HepG2 (cell line): ENCODE measurements at regions not wholly inside any gene's neighbourhood (a gene's known extent, or its start where the extent isn't known, plus 50 kb on each side); places are given as distances from the start of the nearest gene placed in this dataset.

Experiments used
- ATAC-seq: fragments of 200-7000 bp; cut with Tn5 transposase; 3 replicates; pipeline ENCODE4 v1.9.1; 2020; ENCODE audit warnings: mild to moderate bottlenecking, moderate library complexity
- BruUV-seq: library from RNA; stranded (reverse); fragments of 400-500 nt; replicated peaks from 2 replicates; lab custom pipeline; 2021; lab: Mats Ljungman, UMichigan
- CTCF ChIA-PET: fragments of 300-600 bp; formaldehyde crosslinking; extraction: SDS; loops from one replicate; lab custom pipeline; 2021; ENCODE audit warnings: low total read pairs, inconsistent platforms, low intra/inter-chr PET ratio; lab: Yijun Ruan, JAX
- POLR2A ChIA-PET: fragments of 350-600 bp; sonication (Branson Sonifier 250); formaldehyde crosslinking; loops from one replicate; lab custom pipeline; 2020; ENCODE audit warnings: antibody characterized with exemption, inconsistent platforms; lab: Yijun Ruan, JAX
- DNase-seq: peaks from one replicate; pipeline ENCODE4 v3.0.0-alpha.2; 2015; ENCODE audit warnings: low spot score
- FAIRE-seq: peaks from 3 replicates; lab custom pipeline; 2011; peaks lifted over from hg19 to GRCh38; lab: Jason Lieb, UNC
- H2AFZ ChIP-seq: one replicate; pipeline ENCODE4 v1.6.1; 2011; ENCODE audit warnings: low read length, inconsistent platforms
- H3K27ac ChIP-seq: fragments of 300-600 bp; 3 replicates; pipeline ENCODE4 v1.8.0; 2011; ENCODE audit warnings: mixed run types, mild to moderate bottlenecking, mixed read lengths, low read length, inconsistent platforms; ENCODE audit not compliant: insufficient read depth; ENCODE audit errors: extremely low read length
- H3K27me3 ChIP-seq, 2 experiments: fragments of 200-600 bp in 1 of 2; 2 replicates in 1 of 2; 3 replicates in 1 of 2; pipeline versions ENCODE4 v1.6.0 to v1.8.0; 2011; ENCODE audit warnings: low read length in 2 of 2, mild to moderate bottlenecking in 2 of 2, moderate library complexity in 2 of 2, inconsistent platforms in 1 of 2; ENCODE audit not compliant: insufficient read depth in 2 of 2, control insufficient read depth in 1 of 2
- H3K36me3 ChIP-seq, 2 experiments: fragments of 200-600 bp in 1 of 2; replicated peaks in 1 of 2; 2 replicates in 1 of 2; 3 replicates in 1 of 2; pipeline versions ENCODE4 v1.5.1 to v1.8.0; 2011; ENCODE audit warnings: low read length in 2 of 2, inconsistent platforms in 1 of 2; ENCODE audit not compliant: insufficient read depth in 2 of 2, control insufficient read depth in 1 of 2
- H3K4me1 ChIP-seq: 2 replicates; pipeline ENCODE4 v1.5.1; 2012; ENCODE audit warnings: low read length, inconsistent platforms; ENCODE audit not compliant: insufficient read depth
- H3K4me2 ChIP-seq: 2 replicates; pipeline ENCODE4 v1.6.0; 2011; ENCODE audit warnings: low read depth, low read length, inconsistent platforms
- H3K4me3 ChIP-seq, 3 experiments: fragments of 200-600 bp in 1 of 3; sonication (generic), shearing (Covaris generic) in 1 of 3; replicated peaks in 1 of 3; 2 replicates each; pipeline ENCODE4 v1.5.1; 2011 to 2016; ENCODE audit warnings: low read length in 3 of 3, inconsistent platforms in 2 of 3, low read depth in 2 of 3, mild to moderate bottlenecking in 2 of 3, control low read depth in 1 of 3, mixed read lengths in 1 of 3; ENCODE audit not compliant: insufficient read depth in 1 of 3
- H3K79me2 ChIP-seq: one replicate; pipeline ENCODE4 v1.6.1; 2011; ENCODE audit warnings: low read length, inconsistent platforms; ENCODE audit not compliant: insufficient read depth
- H3K9ac ChIP-seq: 2 replicates; pipeline ENCODE4 v1.6.0; 2011; ENCODE audit warnings: mild to moderate bottlenecking, low read depth, low read length, inconsistent platforms; ENCODE audit not compliant: insufficient read depth
- H3K9me3 ChIP-seq: 2 replicates; pipeline ENCODE4 v1.5.1; 2012; ENCODE audit warnings: mild to moderate bottlenecking, low read length
- H4K20me1 ChIP-seq: 2 replicates; pipeline ENCODE4 v1.6.0; 2011; ENCODE audit warnings: inconsistent platforms, mild to moderate bottlenecking, low read length, moderate library complexity; ENCODE audit not compliant: insufficient read depth
- NPAS2 ChIP-seq: sonication (generic); formaldehyde crosslinking; IDR thresholded peaks from 2 replicates; pipeline ENCODE4 v1.8.0; 2022; ENCODE audit warnings: mild to moderate bottlenecking, missing genetic modification reagents, borderline replicate concordance
- ZBTB8A ChIP-seq: sonication (generic); formaldehyde crosslinking; IDR thresholded peaks from 2 replicates; pipeline ENCODE4 v1.4.0; 2020; ENCODE audit warnings: mild to moderate bottlenecking, low read depth, missing genetic modification reagents, borderline replicate concordance
- ZKSCAN5 ChIP-seq: sonication (generic); formaldehyde crosslinking; IDR thresholded peaks from 2 replicates; pipeline ENCODE4 v1.5.1; 2020; ENCODE audit warnings: mild to moderate bottlenecking, missing genetic modification reagents
- ZNF256 ChIP-seq: sonication (generic); formaldehyde crosslinking; conservative IDR thresholded peaks from 2 replicates; pipeline ENCODE4 v1.4.0; 2020; ENCODE audit warnings: missing genetic modification reagents
- ZNF441 ChIP-seq: sonication (generic); formaldehyde crosslinking; IDR thresholded peaks from 2 replicates; pipeline ENCODE4 v1.7.0; 2021; ENCODE audit warnings: missing genetic modification reagents, borderline replicate concordance
- ZNF563 ChIP-seq: sonication (generic); formaldehyde crosslinking; IDR thresholded peaks from 2 replicates; pipeline ENCODE4 v1.8.0; 2022; ENCODE audit warnings: mild to moderate bottlenecking, moderate library complexity, missing genetic modification reagents
- ZNF782 ChIP-seq: sonication (generic); formaldehyde crosslinking; IDR thresholded peaks from 2 replicates; pipeline ENCODE4 v1.4.0; 2020; ENCODE audit warnings: missing genetic modification reagents, mild to moderate bottlenecking, borderline replicate concordance
- WGBS: methylation state at CpG from one replicate; pipeline ENCODE4 v1.1.6; 2017; ENCODE audit warnings: low lambda C conversion rate; 5-methylcytosine and 5-hydroxymethylcytosine counted together
- in situ Hi-C: cut with HindIII; loops from 2 replicates; pipeline ENCODE4 v1.10.0; 2017; ENCODE audit warnings: low pct_unique_long_range_greater_than_20kb; ENCODE audit not compliant: extremely low pct_ligation_motif_present
- intact Hi-C: fragments of 100-400 bp; cut with micrococcal nuclease; formaldehyde crosslinking; loops from one replicate; pipeline ENCODE4 v1.10.0; 2022; ENCODE audit not compliant: unreplicated experiment
- TF ChIP-seq, protein P1 (sequence below): IDR thresholded peaks from 2 replicates; pipeline ENCODE4 v1.4.0; 2020; ENCODE audit warnings: mild to moderate bottlenecking, missing genetic modification reagents

DNA sequence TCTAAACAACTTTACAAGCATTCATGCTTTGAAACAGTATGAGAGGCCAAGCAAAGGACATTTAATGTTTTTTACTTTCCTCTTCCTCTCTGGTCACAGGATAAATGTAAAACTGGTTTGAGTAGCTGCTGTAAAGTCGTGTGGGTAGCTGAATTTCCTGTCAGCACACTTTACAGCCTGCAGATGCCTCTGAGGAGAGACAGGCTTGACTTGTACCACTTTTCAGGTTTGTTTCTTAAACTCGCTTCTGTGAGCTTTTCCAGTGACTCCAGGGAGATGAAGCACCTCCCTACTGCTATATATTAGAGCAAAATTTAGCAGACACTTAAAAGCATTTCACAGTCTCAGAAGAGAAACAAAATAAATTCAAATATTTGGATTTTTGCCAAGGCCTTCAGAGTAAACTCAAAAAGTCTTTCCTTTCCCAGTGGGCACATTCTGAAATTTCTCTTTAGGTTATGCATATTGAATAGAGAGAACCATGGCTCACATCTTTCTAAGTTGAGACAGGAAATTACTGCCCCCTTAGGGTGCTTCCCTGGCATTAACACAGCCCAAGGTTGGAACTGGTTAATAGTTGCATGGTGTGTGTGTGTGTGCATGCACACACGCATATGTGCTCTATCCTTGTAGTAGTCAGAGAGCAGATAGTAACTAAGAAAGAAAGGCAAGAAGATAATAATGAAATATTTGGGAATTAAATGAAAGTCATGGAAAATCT, 557.3 kb upstream of the MIS18BP1 start:
- DNase-seq (no peak), FAIRE-seq (no peak), ATAC-seq (no peak)
- H4K20me1 ChIP-seq: no peaks in the 10 kb centered on the region
- H3K36me3 ChIP-seq: no peaks in the 10 kb centered on the region
- WGBS: 0% methylated on average over 3 of the region's 3 CpGs
- no peak overlapping the region for H3K4me2 ChIP-seq
- TF ChIP-seq ZNF563 (CRISPR knock-in tag): no peak
- no peak for TF ChIP-seq NPAS2
- TF ChIP-seq ZNF256: no peak
- TF ChIP-seq ZBTB8A (CRISPR knock-in tag): no peak
- TF ChIP-seq ZNF782 (CRISPR knock-in tag): no peak
- TF ChIP-seq ZNF441 (CRISPR knock-in tag): no peak
- TF ChIP-seq, protein P1, sequence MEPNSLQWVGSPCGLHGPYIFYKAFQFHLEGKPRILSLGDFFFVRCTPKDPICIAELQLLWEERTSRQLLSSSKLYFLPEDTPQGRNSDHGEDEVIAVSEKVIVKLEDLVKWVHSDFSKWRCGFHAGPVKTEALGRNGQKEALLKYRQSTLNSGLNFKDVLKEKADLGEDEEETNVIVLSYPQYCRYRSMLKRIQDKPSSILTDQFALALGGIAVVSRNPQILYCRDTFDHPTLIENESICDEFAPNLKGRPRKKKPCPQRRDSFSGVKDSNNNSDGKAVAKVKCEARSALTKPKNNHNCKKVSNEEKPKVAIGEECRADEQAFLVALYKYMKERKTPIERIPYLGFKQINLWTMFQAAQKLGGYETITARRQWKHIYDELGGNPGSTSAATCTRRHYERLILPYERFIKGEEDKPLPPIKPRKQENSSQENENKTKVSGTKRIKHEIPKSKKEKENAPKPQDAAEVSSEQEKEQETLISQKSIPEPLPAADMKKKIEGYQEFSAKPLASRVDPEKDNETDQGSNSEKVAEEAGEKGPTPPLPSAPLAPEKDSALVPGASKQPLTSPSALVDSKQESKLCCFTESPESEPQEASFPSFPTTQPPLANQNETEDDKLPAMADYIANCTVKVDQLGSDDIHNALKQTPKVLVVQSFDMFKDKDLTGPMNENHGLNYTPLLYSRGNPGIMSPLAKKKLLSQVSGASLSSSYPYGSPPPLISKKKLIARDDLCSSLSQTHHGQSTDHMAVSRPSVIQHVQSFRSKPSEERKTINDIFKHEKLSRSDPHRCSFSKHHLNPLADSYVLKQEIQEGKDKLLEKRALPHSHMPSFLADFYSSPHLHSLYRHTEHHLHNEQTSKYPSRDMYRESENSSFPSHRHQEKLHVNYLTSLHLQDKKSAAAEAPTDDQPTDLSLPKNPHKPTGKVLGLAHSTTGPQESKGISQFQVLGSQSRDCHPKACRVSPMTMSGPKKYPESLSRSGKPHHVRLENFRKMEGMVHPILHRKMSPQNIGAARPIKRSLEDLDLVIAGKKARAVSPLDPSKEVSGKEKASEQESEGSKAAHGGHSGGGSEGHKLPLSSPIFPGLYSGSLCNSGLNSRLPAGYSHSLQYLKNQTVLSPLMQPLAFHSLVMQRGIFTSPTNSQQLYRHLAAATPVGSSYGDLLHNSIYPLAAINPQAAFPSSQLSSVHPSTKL (CRISPR knock-in tag): no peak
- TF ChIP-seq ZKSCAN5 (CRISPR knock-in tag): no peak
- H2AFZ ChIP-seq: no peak overlapping the region
- H3K27me3 ChIP-seq: no peaks in the 10 kb centered on the region
- BruUV-seq: no TSS peak
- H3K27ac ChIP-seq: no peak overlapping the region
- POLR2A ChIA-PET: no interaction called here
- CTCF ChIA-PET: no interaction called here
- in situ Hi-C loops: no loop called here
- no peak overlapping the region for H3K9ac ChIP-seq
- H3K4me1 ChIP-seq: no peaks in the 10 kb centered on the region
- H3K9me3 ChIP-seq: no peaks in the 10 kb centered on the region
- H3K79me2 ChIP-seq: no peaks in the 10 kb centered on the region
- no peak overlapping the region for H3K4me3 ChIP-seq
- intact Hi-C loops: loop anchor here (1.0 kb wide), 1 partner anchor 94 kb away; no protein-coding TSS in a partner anchor
